ENCODE measurements at regions not wholly inside any gene's neighbourhood (a gene's known extent, or its start where the extent isn't known, plus 50 kb on each side); places are given as distances from the start of the nearest gene placed in this dataset.

GRCh38 chr3:170699158-170700053 is 113.5 kb upstream of the SLC7A14 start:
- TF ChIP-seq, protein P1, sequence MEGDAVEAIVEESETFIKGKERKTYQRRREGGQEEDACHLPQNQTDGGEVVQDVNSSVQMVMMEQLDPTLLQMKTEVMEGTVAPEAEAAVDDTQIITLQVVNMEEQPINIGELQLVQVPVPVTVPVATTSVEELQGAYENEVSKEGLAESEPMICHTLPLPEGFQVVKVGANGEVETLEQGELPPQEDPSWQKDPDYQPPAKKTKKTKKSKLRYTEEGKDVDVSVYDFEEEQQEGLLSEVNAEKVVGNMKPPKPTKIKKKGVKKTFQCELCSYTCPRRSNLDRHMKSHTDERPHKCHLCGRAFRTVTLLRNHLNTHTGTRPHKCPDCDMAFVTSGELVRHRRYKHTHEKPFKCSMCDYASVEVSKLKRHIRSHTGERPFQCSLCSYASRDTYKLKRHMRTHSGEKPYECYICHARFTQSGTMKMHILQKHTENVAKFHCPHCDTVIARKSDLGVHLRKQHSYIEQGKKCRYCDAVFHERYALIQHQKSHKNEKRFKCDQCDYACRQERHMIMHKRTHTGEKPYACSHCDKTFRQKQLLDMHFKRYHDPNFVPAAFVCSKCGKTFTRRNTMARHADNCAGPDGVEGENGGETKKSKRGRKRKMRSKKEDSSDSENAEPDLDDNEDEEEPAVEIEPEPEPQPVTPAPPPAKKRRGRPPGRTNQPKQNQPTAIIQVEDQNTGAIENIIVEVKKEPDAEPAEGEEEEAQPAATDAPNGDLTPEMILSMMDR (IDR thresholded peaks at IDR 0.05; ENCODE audit: borderline replicate concordance, extremely low read depth, low read length, poor library complexity, severe bottlenecking): no peak
- no peak for TF ChIP-seq EZH2 (IDR thresholded peaks at IDR 0.05; ENCODE audit: borderline replicate concordance, low read depth, low read length, severe bottlenecking)

Data from DND-41 (cell line).